PC-9 (cell line): ENCODE measurements at regions not wholly inside any gene's neighbourhood (a gene's known extent, or its start where the extent isn't known, plus 50 kb on each side); places are given as distances from the start of the nearest gene placed in this dataset.

Experiments used
- CTCF ChIP-seq: fragments of 200-600 bp; sonication (generic); conservative IDR thresholded peaks from 2 replicates; pipeline ENCODE4 v1.6.1; 2017; ENCODE audit warnings: mixed run types, antibody characterized with exemption, mild to moderate bottlenecking, moderate library complexity
- EZH2 ChIP-seq: fragments of 200-600 bp; sonication (generic); IDR thresholded peaks from 2 replicates; pipeline ENCODE4 v1.8.0; 2017; ENCODE audit warnings: antibody characterized with exemption, low read depth

GRCh38 chr10:63763744-63764143 is 242.5 kb downstream of the REEP3 start:
- no peak for TF ChIP-seq CTCF
- no peak for TF ChIP-seq EZH2
